Loucy (cell line): ENCODE measurements at regions not wholly inside any gene's neighbourhood (a gene's known extent, or its start where the extent isn't known, plus 50 kb on each side); places are given as distances from the start of the nearest gene placed in this dataset.

Experiments used
- CTCF ChIP-seq: fragments of 200-600 bp; sonication (generic); conservative IDR thresholded peaks from 2 replicates; pipeline ENCODE4 v1.5.1; 2014; ENCODE audit warnings: mild to moderate bottlenecking, antibody characterized with exemption, low read length
- EZH2phosphoT487 ChIP-seq: fragments of 200-600 bp; IDR thresholded peaks from 2 replicates; pipeline ENCODE4 v1.6.1; 2018; ENCODE audit warnings: antibody characterized with exemption, mild to moderate bottlenecking, moderate library complexity, borderline replicate concordance

GRCh38 chr5:113974976-113975375 is 386.9 kb upstream of the KCNN2 start:
- TF ChIP-seq EZH2phosphoT487 (no peak), CTCF (no peak)
